ENCODE measurements at regions not wholly inside any gene's neighbourhood (a gene's known extent, or its start where the extent isn't known, plus 50 kb on each side); places are given as distances from the start of the nearest gene placed in this dataset.

GRCh38 chr20:23205611-23206041 lies 119.5 kb upstream of the CD93 start:
- no peak for DNase-seq (ENCODE audit: low read depth in 2 of 2)

GRCh38 chr20:23205211-23205610 lies 119.1 kb upstream of the CD93 start:
- DNase-seq (ENCODE audit: low read depth in 2 of 2) = no peak

- DNase-seq (ENCODE audit: low read depth in 2 of 2) = no peak
These were observed 118.0 kb upstream of the CD93 start for GRCh38 chr20:23203951-23204730.

- no peak for DNase-seq (ENCODE audit: low read depth in 2 of 2)
These were observed 117.2 kb upstream of the CD93 start for GRCh38 chr20:23203310-23203709.

- DNase-seq (ENCODE audit: low read depth in 2 of 2) = no peak
These were observed 115.5 kb upstream of the CD93 start for GRCh38 chr20:23201658-23202057.

- DNase-seq (ENCODE audit: low read depth in 2 of 2) = no peak
These were observed 114.8 kb upstream of the CD93 start for GRCh38 chr20:23200914-23201313.

- no peak for DNase-seq (ENCODE audit: low read depth in 2 of 2)
These were observed 114.3 kb upstream of the CD93 start for GRCh38 chr20:23200413-23200812.

- DNase-seq (ENCODE audit: low read depth in 2 of 2) = no peak
These were observed 113.2 kb upstream of the CD93 start for GRCh38 chr20:23199356-23199755.

- no peak for DNase-seq (ENCODE audit: low read depth in 2 of 2)
These were observed 112.7 kb upstream of the CD93 start for GRCh38 chr20:23198815-23199214.

GRCh38 chr20:23197836-23198235 lies 111.7 kb upstream of the CD93 start:
- no peak for DNase-seq (ENCODE audit: low read depth in 2 of 2)

- no peak for DNase-seq (ENCODE audit: low read depth in 2 of 2)
These were observed 109.5 kb upstream of the CD93 start for GRCh38 chr20:23195636-23196035.

GRCh38 chr20:23193801-23194384 lies 107.8 kb upstream of the CD93 start:
- no peak for DNase-seq (ENCODE audit: low read depth in 2 of 2)

GRCh38 chr20:23192469-23192868 lies 106.3 kb upstream of the CD93 start:
- no peak for DNase-seq (ENCODE audit: low read depth in 2 of 2)

- DNase-seq (ENCODE audit: low read depth in 2 of 2) = no peak
These were observed 104.4 kb upstream of the CD93 start for GRCh38 chr20:23190557-23190956.

GRCh38 chr20:23189854-23190253 lies 103.7 kb upstream of the CD93 start:
- DNase-seq (ENCODE audit: low read depth in 2 of 2) = no peak

GRCh38 chr20:23189341-23189740 lies 103.2 kb upstream of the CD93 start:
- no peak for DNase-seq (ENCODE audit: low read depth in 2 of 2)

GRCh38 chr20:23188377-23189169 lies 102.4 kb upstream of the CD93 start:
- DNase-seq (ENCODE audit: low read depth in 2 of 2) = no peak

GRCh38 chr20:23187751-23188150 lies 101.6 kb upstream of the CD93 start:
- no peak for DNase-seq (ENCODE audit: low read depth in 2 of 2)

- DNase-seq (ENCODE audit: low read depth in 2 of 2) = no peak
These were observed 100.7 kb upstream of the CD93 start for GRCh38 chr20:23186808-23187207.

GRCh38 chr20:23180451-23180921 lies 94.4 kb upstream of the CD93 start:
- DNase-seq (ENCODE audit: low read depth in 2 of 2) = no peak

GRCh38 chr20:23179766-23180403 lies 93.8 kb upstream of the CD93 start:
- DNase-seq (ENCODE audit: low read depth in 2 of 2) = no peak

- DNase-seq (ENCODE audit: low read depth in 2 of 2) = no peak
These were observed 92.7 kb upstream of the CD93 start for GRCh38 chr20:23178806-23179205.

Measured in stimulated activated CD4-positive, alpha-beta T cell treated with anti-CD3 and anti-CD28 coated beads, Interleukin-1b, Interleukin-23, amount 100 ng/mL, for 4 hours (primary cell).